Body of pancreas (tissue), 4 donors: ENCODE measurements at regions not wholly inside any gene's neighbourhood (a gene's known extent, or its start where the extent isn't known, plus 50 kb on each side); places are given as distances from the start of the nearest gene placed in this dataset.

Experiments used
- ATAC-seq: fragments of 150-250 bp; one replicate; pipeline ENCODE4 v1.9.1; 2016
- DNase-seq, 4 donors: peaks; one replicate each; pipeline ENCODE4 v3.0.0-alpha.2; 2019
- H3K27ac ChIP-seq, 4 donors: fragments of 200-600 bp; sonication (generic); 1 replicate in 3 of 4; 2 replicates in 1 of 4; pipeline versions ENCODE4 v1.5.1 to v1.6.1; 2016 to 2019; ENCODE audit warnings: mild to moderate bottlenecking in 1 of 4, mixed read lengths in 1 of 4, moderate library complexity in 1 of 4
- H3K27me3 ChIP-seq, 2 donors: fragments of 200-600 bp; sonication (generic); one replicate each; pipeline ENCODE4 v1.6.0; 2016; ENCODE audit warnings: mild to moderate bottlenecking in 1 of 2
- H3K36me3 ChIP-seq, 2 donors: fragments of 200-600 bp; sonication (generic); replicated peaks in 1 of 2; 2 replicates each; pipeline ENCODE4 v1.5.1; 2016; ENCODE audit warnings: low read depth in 2 of 2; ENCODE audit not compliant: insufficient read depth in 1 of 2
- H3K4me1 ChIP-seq: fragments of 200-600 bp; sonication (generic); one replicate; pipeline ENCODE4 v1.6.0; 2016
- H3K4me3 ChIP-seq, 2 donors: fragments of 200-600 bp; sonication (generic); 1 replicate in 1 of 2; 2 replicates in 1 of 2; pipeline ENCODE4 v1.5.1; 2016 to 2019
- H3K9me3 ChIP-seq, 3 donors: fragments of 200-600 bp; sonication (generic); 1 replicate in 2 of 3; 2 replicates in 1 of 3; pipeline ENCODE4 v1.5.1; 2016
- POLR2A ChIP-seq, 3 donors: fragments of 450-650 bp; IDR thresholded peaks; one replicate each; pipeline ENCODE4 v1.6.1; 2016; ENCODE audit warnings: antibody characterized with exemption in 3 of 3, mild to moderate bottlenecking in 2 of 3
- WGBS, 2 donors: methylation state at CpG; one replicate each; pipeline ENCODE4 v1.1.5; 2017; 5-methylcytosine and 5-hydroxymethylcytosine counted together
- intact Hi-C: fragments of 100-400 bp; cut with DNase I; formaldehyde crosslinking; loops from one replicate; pipeline ENCODE4 v1.15.1; 2023
- TF ChIP-seq, protein P1 (sequence below), 7 experiments: fragments of 450-650 bp in 4 of 7; fragments of 200-600 bp in 3 of 7; sonication (generic) in 3 of 7; IDR thresholded peaks; one replicate each; pipeline ENCODE4 v1.5.1; 2016 to 2019; ENCODE audit warnings: antibody characterized with exemption in 7 of 7

DNA sequence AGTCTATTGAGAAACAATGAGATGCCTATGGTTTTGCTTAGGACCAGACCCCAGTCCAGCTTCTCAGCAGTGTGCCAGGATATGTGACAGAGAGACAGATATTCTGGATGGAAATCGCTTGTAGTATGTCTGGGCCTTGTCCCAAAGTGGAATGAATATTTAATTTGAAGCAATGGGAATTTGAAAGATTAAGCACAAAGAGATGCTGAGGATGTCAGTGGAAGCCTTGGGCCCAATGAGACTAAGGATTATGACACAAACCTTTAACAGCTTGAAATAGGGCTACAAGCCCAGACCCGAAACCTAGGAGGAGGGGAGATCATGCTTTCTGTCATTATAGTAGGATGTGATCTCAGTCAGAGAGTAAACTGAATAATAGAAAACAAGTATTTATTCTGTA lies 459.2 kb downstream of the FAT4 start:
- H3K36me3 ChIP-seq: no peaks in the 10 kb centered on the region
- TF ChIP-seq, protein P1, sequence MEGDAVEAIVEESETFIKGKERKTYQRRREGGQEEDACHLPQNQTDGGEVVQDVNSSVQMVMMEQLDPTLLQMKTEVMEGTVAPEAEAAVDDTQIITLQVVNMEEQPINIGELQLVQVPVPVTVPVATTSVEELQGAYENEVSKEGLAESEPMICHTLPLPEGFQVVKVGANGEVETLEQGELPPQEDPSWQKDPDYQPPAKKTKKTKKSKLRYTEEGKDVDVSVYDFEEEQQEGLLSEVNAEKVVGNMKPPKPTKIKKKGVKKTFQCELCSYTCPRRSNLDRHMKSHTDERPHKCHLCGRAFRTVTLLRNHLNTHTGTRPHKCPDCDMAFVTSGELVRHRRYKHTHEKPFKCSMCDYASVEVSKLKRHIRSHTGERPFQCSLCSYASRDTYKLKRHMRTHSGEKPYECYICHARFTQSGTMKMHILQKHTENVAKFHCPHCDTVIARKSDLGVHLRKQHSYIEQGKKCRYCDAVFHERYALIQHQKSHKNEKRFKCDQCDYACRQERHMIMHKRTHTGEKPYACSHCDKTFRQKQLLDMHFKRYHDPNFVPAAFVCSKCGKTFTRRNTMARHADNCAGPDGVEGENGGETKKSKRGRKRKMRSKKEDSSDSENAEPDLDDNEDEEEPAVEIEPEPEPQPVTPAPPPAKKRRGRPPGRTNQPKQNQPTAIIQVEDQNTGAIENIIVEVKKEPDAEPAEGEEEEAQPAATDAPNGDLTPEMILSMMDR (IDR thresholded peaks at IDR 0.05): no peak
- TF ChIP-seq POLR2A (IDR thresholded peaks at IDR 0.05): no peak
- H3K9me3 ChIP-seq: no peaks in the 10 kb centered on the region
- intact Hi-C loops: no loop called here
- WGBS, 2 donors: 69 to 80% methylated on average over 2 of the region's 2 CpGs
- DNase-seq (no peak), ATAC-seq (no peak)
- H3K4me3 ChIP-seq: no peak overlapping the region
- no peak overlapping the region for H3K27ac ChIP-seq
- H3K27me3 ChIP-seq: no peaks in the 10 kb centered on the region
- no peaks in the 10 kb centered on the region for H3K4me1 ChIP-seq

GRCh38 chr4:125776146-125776545 lies 461.4 kb downstream of the FAT4 start:
- H3K27me3 ChIP-seq: no peaks in the 10 kb centered on the region
- ATAC-seq (no peak), DNase-seq (no peak)
- H3K4me3 ChIP-seq: no peak overlapping the region
- TF ChIP-seq, protein P1 (IDR thresholded peaks at IDR 0.05): no peak
- no peak for TF ChIP-seq POLR2A (IDR thresholded peaks at IDR 0.05)
- H3K4me1 ChIP-seq: no peaks in the 10 kb centered on the region
- 44 to 62% methylated on average over 4 of the region's 4 CpGs for WGBS, 2 donors
- H3K36me3 ChIP-seq: no peaks in the 10 kb centered on the region
- intact Hi-C loops: no loop called here
- no peaks in the 10 kb centered on the region for H3K9me3 ChIP-seq
- H3K27ac ChIP-seq: no peak overlapping the region

GRCh38 chr4:125780164-125780563 lies 465.4 kb downstream of the FAT4 start:
- H3K9me3 ChIP-seq: no peaks in the 10 kb centered on the region
- no peak overlapping the region for H3K27ac ChIP-seq
- no peaks in the 10 kb centered on the region for H3K36me3 ChIP-seq
- no peak overlapping the region for H3K4me3 ChIP-seq
- TF ChIP-seq POLR2A (IDR thresholded peaks at IDR 0.05): no peak
- TF ChIP-seq, protein P1 (IDR thresholded peaks at IDR 0.05): no peak
- ATAC-seq (no peak), DNase-seq (no peak)
- intact Hi-C loops: no loop called here
- no peaks in the 10 kb centered on the region for H3K27me3 ChIP-seq
- no peaks in the 10 kb centered on the region for H3K4me1 ChIP-seq

DNA sequence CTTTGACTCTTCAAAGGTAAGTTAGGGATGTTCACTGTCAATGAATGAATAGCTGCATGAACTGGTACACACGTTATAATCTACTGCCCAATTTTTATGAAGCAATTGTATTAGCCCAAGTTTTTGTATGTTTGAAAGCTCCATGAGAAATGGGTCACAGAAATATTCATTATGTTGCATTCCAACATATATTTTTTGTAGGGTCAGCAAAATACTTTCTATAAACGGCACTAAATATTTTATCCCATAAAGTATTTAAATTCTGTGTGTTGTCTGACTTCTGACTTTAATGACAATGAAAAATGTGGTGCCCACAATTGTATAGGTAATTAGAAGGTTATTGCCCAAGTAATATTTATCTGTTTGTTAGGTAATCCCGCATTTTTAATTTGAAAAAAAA lies 466.0 kb downstream of the FAT4 start:
- intact Hi-C loops: no loop called here
- TF ChIP-seq, protein P1 (IDR thresholded peaks at IDR 0.05): no peak
- no peak for TF ChIP-seq POLR2A (IDR thresholded peaks at IDR 0.05)
- no peaks in the 10 kb centered on the region for H3K4me1 ChIP-seq

DNA sequence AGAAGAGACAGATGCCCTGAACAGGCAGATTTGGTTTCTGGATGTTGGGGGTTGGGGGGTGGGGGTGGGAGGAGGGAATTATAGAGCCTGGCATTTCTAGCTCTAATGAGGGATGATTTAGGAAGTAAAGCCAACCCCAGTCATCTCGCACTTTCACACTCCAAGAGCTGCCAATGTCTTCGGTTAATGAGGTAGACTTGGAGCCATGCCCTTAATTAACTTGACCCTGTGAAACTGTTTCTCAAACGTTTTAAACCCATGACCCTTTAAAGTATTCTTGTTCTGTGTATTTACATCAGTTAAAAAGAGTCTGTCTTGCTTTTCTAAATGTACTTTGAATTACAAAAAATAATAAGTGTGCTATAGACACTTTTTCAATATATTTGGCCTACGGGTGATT lies 466.9 kb downstream of the FAT4 start:
- no peaks in the 10 kb centered on the region for H3K27me3 ChIP-seq
- no peak overlapping the region for H3K27ac ChIP-seq
- no peak overlapping the region for H3K4me3 ChIP-seq
- TF ChIP-seq, protein P1 (IDR thresholded peaks at IDR 0.05): no peak
- no peak for TF ChIP-seq POLR2A (IDR thresholded peaks at IDR 0.05)
- ATAC-seq: no peak
- no peak for DNase-seq
- no peaks in the 10 kb centered on the region for H3K9me3 ChIP-seq
- no peaks in the 10 kb centered on the region for H3K4me1 ChIP-seq
- intact Hi-C loops: no loop called here
- no peaks in the 10 kb centered on the region for H3K36me3 ChIP-seq
- 35% methylated on average over 4 of the region's 4 CpGs for whole genome bisulfite sequencing, 2 donors

More for the DNA sequence above, 466.0 kb downstream of the FAT4 start:
- Histone ChIP-seq H3K27ac (no peak overlapping the region), H3K27me3 (no peaks in the 10 kb centered on the region), H3K36me3 (no peaks in the 10 kb centered on the region), H3K9me3 (no peaks in the 10 kb centered on the region), H3K4me3 (no peak overlapping the region)
- WGBS, 2 donors: 56 to 58% methylated on average over 3 of the region's 3 CpGs
- DNase-seq (no peak), ATAC-seq (no peak)
